PC-3 (cell line): ENCODE measurements at regions not wholly inside any gene's neighbourhood (a gene's known extent, or its start where the extent isn't known, plus 50 kb on each side); places are given as distances from the start of the nearest gene placed in this dataset.
"Not testable (repeated sequence)": the region's sequence is repeated elsewhere in the genome, so short reads cannot be mapped to it uniquely, and the experiment has no call there.

ENCODE experiments used
- EZH2 ChIP-seq: fragments of 300-600 bp; sonication (generic); IDR thresholded peaks from one replicate; pipeline ENCODE4 v1.6.1; 2017; ENCODE audit warnings: antibody characterized with exemption, mild to moderate bottlenecking, low read length; ENCODE audit not compliant: unreplicated experiment
- EZH2phosphoT487 ChIP-seq: fragments of 300-600 bp; sonication (generic); IDR thresholded peaks from 2 replicates; pipeline ENCODE4 v1.6.1; 2018; ENCODE audit warnings: mild to moderate bottlenecking, antibody characterized with exemption, low read length, borderline replicate concordance
- TF ChIP-seq, protein P1 (sequence below): fragments of 300-600 bp; sonication (generic); conservative IDR thresholded peaks from 2 replicates; pipeline ENCODE4 v1.5.1; 2017; ENCODE audit warnings: antibody characterized with exemption, low read depth, mild to moderate bottlenecking, low read length

DNA sequence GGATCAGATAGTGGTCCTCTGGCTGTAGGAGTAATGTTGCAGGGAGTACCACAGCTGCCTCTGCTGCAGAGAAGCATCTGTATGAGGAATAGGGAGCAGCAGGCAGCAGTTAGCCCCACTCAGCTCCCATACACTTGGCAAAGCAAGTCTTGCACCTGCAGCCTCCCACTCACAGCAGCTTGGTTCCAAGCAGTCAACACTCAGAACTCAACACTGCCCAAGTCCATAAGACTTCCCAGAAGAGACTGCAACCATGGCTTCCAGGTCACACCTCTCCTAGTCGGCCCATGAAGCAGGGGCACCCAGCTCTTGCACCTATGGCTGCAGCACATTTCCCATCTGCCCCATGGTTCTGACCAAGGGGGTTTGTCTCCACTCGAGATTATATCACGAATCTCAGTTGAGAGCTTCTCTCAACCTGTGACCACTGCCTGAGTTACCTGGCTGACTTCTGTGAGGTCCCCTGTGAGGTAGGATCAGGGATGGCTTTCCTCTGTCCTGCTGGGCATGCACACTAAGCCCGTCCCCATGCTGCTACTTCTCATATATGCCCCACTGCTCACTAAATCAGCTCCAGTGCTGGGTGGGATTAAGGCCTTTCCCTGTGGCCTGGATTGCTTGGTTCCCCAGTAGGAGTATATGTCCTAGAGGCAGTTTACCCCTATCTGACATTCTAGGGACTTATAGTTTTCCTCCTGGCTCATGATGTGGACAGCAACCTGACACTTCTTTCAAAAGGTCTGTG lies 562.0 kb upstream of the TPTE start:
- TF ChIP-seq, protein P1, sequence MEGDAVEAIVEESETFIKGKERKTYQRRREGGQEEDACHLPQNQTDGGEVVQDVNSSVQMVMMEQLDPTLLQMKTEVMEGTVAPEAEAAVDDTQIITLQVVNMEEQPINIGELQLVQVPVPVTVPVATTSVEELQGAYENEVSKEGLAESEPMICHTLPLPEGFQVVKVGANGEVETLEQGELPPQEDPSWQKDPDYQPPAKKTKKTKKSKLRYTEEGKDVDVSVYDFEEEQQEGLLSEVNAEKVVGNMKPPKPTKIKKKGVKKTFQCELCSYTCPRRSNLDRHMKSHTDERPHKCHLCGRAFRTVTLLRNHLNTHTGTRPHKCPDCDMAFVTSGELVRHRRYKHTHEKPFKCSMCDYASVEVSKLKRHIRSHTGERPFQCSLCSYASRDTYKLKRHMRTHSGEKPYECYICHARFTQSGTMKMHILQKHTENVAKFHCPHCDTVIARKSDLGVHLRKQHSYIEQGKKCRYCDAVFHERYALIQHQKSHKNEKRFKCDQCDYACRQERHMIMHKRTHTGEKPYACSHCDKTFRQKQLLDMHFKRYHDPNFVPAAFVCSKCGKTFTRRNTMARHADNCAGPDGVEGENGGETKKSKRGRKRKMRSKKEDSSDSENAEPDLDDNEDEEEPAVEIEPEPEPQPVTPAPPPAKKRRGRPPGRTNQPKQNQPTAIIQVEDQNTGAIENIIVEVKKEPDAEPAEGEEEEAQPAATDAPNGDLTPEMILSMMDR = not testable (repeated sequence)
- not testable (repeated sequence) for TF ChIP-seq EZH2phosphoT487, EZH2
